ENCODE measurements at regions not wholly inside any gene's neighbourhood (a gene's known extent, or its start where the extent isn't known, plus 50 kb on each side); places are given as distances from the start of the nearest gene placed in this dataset.

GRCh38 chrX:35416782-35417181, 381.4 kb upstream of the MAGEB16 start:
- no peak overlapping the region for H3K27ac ChIP-seq
- TF ChIP-seq ZFX (IDR thresholded peaks at IDR 0.05): no peak
- no peak for TF ChIP-seq CTCF (conservative IDR thresholded peaks at IDR 0.05)

GRCh38 chrX:35432056-35432455, 366.1 kb upstream of the MAGEB16 start:
- TF ChIP-seq CTCF (conservative IDR thresholded peaks at IDR 0.05) (no peak), ZFX (IDR thresholded peaks at IDR 0.05) (no peak)
- no peak overlapping the region for H3K27ac ChIP-seq

- H3K27ac ChIP-seq: no peak overlapping the region; the same call in 1 of the 2 replicates
- TF ChIP-seq CTCF (conservative IDR thresholded peaks at IDR 0.05) (no peak), ZFX (IDR thresholded peaks at IDR 0.05) (no peak)
These were observed 359.0 kb upstream of the MAGEB16 start for GRCh38 chrX:35439034-35439660.

- no peak for TF ChIP-seq CTCF (conservative IDR thresholded peaks at IDR 0.05)
- TF ChIP-seq ZFX (IDR thresholded peaks at IDR 0.05): no peak
- no peak overlapping the region; the same call in 1 of the 2 replicates for H3K27ac ChIP-seq
These were observed 358.4 kb upstream of the MAGEB16 start for GRCh38 chrX:35439692-35440091.

- H3K27ac ChIP-seq: no peak overlapping the region
- no peak for TF ChIP-seq ZFX (IDR thresholded peaks at IDR 0.05)
- no peak for TF ChIP-seq CTCF (conservative IDR thresholded peaks at IDR 0.05)
These were observed 355.7 kb upstream of the MAGEB16 start for GRCh38 chrX:35442421-35442820.

GRCh38 chrX:35443091-35443582, 355.0 kb upstream of the MAGEB16 start:
- H3K27ac ChIP-seq: peak overlapping the region; percentile 25; the same call in 1 of the 2 replicates

- TF ChIP-seq ZFX (IDR thresholded peaks at IDR 0.05) (no peak), CTCF (conservative IDR thresholded peaks at IDR 0.05) (no peak)
- H3K27ac ChIP-seq: no peak overlapping the region
These were observed 353.3 kb upstream of the MAGEB16 start for GRCh38 chrX:35444671-35445355.

Measured in C4-2B (cell line).